ENCODE measurements at regions not wholly inside any gene's neighbourhood (a gene's known extent, or its start where the extent isn't known, plus 50 kb on each side); places are given as distances from the start of the nearest gene placed in this dataset.

DNA sequence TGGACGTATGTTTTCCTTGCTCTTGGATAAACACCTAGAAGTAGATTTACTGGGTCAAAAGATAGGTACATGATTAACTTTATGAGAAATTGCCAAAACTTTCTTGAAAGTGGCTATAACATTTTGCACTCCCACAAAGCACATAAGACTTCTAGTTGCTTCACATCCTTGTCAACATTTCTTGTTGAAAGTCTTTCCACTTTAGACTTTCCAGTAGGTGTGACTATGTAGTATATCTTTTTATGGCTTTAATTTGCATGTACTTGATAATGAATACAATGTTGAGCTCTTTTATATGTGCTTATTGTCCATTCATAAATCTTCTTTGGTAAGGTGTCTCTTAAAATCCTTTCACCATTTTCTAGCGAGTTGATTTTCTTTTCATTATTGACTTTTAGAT lies 241.2 kb upstream of the RPL38 start:
- no peak for DNase-seq

DNA sequence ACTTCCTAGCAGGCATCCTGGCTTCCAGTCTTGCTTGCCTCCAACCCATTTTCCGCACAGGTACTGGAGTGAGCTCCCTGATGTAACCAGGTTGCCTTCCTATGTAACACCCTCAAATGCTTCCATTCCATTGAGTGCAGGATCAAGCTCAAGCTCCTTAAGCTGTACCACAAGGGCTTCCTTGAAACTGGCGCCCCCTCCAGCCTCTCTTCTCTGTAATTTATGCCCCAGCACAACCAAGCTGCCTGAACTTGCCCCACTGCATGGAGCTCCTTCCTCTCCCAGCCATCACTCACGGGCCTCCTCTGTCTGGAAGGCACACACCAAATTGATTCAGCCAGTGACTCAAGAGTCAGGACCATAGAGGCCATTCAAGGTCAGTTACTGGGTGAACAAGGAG lies 234.8 kb upstream of the RPL38 start:
- DNase-seq = no peak

DNA sequence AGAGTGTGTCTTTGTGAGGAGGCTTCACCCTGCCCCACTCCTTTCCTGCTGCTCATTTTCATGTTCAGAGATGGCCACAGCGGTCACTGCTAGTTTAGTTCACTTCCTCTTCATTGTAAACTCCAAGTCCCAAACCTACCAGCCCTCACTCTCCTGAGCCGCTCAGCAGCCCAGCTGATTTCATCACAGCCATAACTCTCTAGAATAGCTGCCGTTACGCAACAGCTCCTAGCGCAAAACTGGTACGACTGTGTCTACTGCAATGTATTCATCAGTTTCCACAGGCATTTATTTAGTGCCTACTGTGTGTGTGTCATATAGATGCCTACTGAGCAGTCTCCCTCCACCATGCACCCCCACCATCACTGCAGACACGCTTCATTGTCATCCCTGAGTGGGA lies 233.5 kb upstream of the RPL38 start:
- no peak for DNase-seq

DNA sequence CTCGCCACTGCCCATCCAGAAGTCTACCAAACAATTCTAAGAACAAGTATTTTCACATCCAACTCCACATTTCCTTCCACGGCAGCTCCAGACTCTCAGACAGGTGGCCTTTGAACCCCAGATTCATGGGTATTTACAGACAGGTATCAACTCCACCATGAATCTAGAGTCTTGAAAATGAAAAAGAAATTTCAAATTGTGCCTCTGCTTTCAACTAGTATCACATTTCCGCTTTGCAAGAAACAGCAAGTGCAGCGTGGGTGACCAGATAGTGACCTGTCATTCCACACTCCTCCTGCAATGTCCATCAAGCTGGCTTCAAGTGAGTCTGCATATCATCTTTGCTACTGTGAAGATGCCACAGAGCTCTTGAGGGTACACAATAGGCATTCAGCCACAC lies 232.4 kb upstream of the RPL38 start:
- no peak for DNase-seq

DNA sequence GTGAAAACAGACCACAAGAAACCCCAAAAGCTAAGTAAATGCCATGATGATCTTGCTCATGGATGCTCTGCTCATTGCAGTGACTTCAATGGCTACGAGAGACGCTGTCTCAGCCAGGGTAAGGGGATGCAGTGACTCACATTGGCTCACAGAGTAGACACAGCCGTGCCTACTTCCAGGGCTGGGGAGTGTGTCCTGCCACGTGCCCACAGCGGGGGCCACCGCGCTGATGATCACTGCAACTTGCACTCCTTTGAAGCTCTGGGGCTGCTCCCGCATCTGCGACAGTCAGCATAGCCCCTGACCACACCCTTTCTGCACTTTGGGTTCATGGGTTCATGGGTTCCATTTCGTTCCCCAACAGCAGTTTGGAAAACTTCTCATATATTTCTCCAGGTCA lies 231.4 kb upstream of the RPL38 start:
- DNase-seq = no peak

DNA sequence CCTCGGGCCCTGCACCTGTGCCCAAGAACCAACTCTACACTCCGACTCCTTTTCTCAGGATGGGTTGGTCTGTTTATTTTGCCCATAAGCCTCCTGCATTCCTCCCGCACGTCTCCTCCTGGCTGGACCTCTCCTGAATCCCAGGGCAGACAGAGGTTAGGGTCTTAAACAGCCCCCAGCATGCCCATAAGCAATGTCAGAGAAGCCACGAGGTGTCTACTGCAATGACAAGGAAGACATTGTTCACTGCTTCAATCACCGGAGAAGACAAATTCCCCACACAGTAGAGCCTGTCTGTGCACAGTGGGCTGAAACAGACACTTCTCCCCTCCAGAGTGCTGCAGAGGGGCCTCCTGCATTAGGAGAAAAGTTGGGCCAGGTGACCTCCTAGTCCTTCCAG lies 230.6 kb upstream of the RPL38 start:
- DNase-seq = no peak

DNA sequence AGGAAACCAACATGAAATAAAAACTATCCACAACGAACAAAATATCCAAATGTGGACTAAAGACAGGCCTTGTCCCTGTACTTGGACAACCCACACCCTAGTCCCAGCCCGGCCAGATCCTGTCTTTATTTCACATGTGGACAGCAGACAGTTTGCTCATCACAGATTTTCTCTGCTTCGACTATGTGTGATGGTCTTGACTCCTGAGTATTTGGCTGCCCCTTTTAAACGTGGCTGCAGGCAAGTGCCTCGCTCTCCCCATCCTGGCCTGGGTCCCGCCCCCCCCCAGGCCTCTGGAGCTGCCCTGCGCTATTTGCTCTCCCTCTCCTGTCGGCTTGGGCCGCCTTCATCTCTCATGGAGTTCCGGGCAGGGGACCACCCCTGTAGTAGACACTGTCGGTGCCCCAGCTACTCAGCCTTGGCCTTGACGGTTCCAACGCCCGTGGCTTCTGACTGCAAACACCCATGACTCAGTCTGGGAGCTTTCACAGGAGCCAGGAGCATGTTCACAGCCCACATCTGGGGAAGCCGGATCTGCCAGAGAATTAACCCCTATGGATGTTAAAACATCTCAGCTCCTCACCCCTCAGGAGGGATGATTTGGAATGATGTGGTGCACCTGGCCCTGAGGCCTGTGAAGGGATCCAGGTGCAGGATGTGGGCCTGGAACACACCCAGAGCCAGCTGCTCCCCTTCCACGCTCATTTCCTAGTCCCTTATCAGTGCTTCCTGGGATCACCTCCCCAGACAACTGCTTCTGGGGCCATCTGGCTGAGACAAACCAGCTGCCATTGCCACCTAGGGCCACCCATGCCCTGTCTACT lies 229.7 kb upstream of the RPL38 start:
- no peak for DNase-seq

DNA sequence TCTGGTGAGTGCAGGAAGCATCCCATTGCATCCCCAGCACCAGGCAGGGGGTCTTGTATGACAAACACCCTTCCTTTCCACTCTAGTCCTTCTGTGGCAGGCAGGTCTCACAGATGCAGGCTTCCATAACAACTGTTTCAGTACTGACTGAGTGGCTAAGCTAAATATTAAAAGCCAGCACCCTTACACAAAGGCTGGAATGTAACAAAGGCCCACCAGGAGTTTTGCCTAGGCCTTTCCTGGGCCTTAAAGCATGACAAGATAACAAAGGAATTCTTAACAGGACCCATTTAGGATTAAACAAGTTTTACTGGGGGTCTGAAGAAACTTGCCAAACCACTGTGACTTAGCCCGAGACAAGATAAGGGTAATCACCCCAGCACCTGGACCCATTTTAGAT lies 228.9 kb upstream of the RPL38 start:
- DNase-seq = no peak

DNA sequence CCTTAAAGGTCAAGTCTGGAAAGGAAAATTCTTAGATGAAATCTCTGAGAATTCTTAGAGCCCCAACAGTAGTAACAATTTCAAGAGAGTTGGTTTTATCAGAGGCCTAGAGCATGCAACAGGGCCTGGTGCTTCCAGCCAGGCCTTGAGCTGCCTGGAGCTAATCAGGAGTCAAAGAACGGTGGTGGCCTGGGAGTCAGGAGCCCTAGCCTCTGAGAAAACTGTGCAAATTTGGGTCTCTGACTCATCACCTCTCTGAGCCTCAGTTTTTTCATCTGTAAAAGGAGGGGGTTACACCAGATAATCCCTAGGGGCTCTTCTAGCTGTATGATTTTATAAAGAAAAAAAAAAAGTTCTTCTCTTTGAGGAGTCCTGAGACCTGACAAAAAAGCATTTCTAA lies 227.3 kb upstream of the RPL38 start:
- DNase-seq = no peak

DNA sequence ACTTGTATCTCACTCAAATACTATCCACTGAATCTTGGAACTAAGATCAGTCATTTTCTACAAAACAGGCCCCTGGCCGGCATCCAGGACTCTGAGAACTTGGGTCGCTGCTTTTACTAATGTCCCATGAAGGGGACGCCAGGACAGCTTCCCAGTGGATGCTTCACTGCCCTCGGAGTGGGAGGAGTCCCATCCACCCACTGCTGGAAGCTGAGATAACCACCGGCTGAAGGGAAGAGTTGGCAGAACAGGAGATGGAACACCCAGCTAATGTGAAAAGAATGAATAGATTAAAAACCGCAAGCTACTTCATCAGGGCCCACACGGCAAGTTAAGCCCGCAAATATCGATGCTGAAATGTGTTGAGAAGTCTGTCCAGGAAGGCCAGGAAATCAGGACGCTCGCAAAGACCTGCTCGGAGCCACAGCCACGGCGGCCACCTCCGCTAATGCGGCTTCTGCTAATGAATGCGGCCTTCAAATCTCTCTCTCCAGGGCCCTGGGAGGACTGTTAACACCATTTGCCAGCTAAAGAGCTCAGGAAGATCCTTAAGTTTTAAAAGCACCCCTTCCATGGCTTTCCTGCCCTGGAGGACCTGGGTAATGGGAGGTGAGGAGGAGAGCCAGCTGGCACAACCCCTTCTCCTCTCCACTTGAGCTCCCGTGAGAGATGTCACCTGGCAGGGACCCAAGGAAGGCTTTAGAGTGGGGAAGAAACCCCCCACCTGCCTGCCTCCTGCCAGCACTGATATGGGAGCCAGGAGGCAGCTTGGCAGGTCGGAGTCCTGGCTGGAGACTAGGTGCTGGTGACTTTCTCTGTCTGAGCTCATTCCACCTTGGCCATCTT lies 226.6 kb upstream of the RPL38 start:
- DNase-seq = peak; percentile 68

DNA sequence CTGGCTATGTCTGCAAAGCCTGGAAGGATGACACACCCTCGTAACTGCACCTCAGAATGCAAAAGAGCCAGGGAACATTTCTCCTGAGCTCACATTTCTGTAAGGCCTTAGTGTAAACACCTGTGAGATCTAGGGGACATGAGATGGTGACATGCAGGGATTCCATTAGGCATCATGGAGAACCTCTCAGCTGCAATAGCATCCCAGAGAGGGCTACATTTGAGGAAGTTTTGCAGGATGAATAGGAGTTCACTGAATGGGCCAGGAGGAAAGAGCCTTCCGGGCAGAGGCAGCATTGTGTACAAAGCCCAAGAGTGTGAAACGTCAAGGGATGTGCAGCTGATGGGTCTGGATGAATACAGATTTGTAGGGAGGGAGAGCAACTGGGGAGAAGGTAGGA lies 223.0 kb upstream of the RPL38 start:
- no peak for DNase-seq

DNA sequence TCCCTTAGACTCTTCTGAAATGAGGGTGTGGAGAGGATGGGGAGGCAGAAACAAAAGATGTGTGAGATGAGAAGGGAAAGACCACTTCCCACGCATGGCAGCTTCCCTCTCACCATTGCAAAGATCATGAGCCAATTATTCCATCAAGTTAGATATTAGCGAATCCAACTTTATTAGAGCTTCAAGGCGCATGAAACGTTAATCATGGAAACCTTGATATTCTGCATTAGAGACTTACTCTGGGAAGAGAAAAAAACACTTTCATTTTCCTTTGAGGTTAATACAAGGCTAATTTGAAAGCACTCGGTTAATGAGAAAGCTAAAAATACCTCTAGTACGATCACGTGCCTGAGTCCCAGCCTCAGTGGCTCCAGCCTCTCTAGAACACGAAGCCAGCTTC lies 220.6 kb upstream of the RPL38 start:
- DNase-seq = no peak

DNA sequence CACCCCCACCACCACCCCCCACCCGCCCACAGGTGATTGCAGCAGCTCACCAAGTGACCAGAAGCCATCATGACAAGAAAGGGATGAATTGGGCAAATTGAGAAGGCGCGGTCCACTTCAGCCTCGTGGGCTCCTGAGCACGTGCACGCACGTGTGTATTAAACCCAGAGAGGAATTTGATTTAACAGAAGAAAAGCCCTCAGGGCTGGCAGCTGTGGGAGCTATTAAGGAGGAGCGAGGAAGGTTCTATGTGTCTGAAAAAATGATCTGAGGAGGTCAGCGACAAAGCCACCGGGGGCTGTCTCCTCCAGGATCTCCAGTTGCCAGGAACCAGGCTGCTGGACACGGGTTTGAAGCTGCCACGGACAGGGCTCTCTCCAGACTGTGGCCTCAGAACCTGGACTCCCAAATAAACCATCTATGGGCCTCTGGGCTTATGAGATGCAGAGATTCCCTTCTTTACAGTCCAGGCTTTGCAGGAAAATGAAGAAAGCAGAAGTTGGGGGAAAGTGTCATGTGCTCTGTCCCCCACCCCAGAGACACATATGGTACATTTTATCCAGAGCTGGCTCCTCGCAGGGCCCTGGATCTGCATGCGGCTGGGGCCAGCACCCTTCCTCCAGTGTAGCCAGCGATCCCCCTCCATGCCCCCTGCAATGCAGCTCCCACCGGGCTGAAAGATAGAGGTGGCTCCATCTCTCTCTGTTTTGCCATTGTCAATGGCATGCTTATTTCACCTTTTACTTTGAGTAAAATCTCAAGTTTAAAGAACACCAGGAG lies 219.7 kb upstream of the RPL38 start:
- DNase-seq = no peak

DNA sequence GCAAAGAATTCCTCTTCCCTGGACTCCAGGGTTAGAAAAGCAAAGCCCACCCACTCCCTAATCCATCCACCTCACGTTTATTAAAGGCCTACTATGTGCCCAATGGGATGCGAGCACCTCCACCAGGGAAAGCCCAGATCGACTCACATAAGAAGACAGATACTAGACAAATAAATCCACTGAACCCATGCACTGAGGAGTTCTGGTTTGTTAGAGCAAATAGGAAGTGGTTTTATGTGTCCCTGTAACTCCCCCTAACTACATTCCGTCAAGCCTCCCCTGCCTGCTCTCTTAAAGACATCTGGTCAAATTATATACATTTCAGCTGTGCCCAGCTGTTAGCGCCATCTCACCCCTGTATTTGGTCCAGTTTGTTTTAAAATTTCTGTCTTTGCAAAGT lies 218.5 kb upstream of the RPL38 start:
- DNase-seq = no peak

DNA sequence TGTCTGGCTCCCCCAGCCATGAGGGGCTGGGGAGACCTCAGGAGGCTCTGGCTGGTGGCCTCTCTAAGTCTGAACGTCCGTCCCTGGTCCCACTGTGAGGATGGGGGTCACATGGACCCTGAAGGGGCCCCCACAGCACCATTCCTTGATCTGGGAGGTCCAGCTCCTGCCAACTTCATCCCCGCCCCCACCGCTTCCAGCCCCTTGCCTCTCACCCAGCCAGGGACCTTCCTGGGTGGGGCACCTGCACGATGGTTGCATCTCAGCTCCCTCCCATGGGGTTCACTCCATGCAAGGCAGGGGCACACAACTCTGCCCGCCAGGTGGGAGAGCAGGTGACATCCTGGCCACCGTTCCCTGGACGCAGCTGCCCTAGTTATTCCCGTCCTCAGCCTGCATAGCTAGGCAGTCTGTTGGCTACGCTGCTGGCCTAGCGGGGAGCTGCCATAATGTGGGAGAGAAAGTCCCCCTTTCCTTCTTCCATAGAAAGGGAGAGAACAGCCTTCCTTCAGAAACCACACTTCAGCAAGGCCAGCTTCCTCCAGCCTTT lies 217.9 kb upstream of the RPL38 start:
- no peak for DNase-seq

DNA sequence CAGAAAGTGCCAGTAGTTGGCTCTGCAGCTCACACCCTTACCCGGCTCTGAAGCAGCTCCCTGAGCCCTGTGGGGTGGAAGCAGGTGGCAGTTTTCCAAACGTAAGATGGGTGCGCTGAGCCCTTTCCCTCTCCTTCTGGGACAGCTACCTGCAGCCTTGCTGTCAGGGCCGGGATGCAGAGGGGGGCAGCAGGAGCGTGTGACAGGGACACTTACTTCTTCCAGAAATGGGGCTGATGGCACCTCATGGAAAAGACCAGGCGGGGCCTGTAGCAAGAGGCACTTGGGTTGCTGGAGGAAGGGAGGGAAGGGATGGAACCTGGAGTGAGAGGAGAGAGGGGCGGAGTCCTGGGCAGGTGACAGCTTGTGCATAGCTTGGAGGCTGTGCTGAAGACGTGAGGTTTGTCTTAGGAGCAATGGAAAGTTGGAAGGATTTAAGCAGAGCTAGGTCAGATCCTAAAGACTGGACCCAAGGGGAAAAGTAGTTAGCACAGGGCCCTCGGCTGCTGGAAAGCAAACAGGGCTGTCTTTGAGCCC lies 216.8 kb upstream of the RPL38 start:
- peak; percentile 37 for DNase-seq

DNA sequence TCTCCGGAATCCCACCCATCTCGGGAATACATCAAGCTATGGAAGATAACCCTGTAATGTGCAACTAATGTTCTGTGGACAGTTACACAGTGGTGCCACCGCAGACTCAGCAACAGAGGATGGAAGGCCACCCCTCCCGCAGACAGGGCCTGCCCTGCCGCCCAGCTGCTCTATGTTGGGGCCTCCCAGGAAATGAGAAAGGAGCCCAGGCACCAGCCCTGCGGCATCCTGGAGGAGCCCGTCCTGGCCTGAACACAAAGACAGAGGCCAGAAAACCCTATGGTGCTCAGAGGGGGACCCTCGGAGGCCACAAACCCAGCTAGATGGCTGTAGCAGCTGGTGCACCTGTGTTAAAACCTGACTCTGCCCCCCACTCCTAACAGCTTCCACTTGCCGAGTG lies 216.1 kb upstream of the RPL38 start:
- no peak for DNase-seq

DNA sequence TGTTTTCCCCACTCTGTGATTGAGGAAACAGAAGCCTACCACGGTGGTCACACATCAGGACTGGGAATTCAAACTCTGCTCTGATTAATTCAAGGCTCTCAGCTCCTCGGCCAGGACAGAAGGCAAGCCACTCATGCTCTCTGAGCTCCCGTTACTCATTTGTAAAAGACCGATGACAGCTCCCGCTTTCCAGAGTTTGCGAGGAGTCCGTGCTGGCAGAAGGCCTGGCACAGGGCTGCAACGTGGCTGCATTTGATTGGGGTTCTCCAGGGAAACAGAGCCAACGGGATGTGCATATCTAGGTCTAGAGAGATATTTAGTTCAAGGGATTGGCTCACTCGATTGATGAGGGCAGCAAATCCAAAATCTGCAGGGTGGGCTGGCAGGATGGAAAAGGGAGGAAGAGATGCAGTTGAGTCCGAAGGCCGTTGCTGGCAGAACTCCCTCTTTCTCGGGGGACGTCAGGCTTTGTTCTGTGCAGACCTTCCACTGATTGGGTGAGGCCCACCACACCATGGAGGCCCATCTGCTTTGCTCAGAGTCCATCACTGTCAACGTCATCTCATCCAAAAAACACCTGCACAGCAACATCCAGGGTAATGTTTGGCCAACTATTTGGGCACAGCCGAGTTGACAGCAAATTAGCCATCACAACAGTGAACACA lies 215.5 kb upstream of the RPL38 start:
- DNase-seq = no peak

DNA sequence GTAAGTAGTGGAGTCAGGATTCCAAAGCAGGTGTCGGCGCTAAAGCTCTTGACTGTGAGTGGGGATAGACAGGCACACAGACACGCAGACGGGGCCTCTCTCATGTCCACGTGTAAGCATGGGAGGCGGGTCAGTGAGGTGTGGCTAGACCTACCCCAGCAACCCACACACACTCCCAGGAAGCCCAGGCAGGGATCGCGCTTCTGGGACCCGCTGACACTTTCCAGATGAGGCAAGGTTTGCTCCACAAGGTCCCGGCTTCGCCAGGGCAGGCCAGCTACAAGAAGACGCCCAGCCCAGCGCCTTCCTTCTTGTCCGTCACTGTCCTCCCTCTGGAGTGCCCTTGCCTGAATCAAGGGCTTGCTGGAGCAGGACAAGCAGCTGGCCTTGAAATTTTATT lies 213.8 kb upstream of the RPL38 start:
- no peak for DNase-seq

DNA sequence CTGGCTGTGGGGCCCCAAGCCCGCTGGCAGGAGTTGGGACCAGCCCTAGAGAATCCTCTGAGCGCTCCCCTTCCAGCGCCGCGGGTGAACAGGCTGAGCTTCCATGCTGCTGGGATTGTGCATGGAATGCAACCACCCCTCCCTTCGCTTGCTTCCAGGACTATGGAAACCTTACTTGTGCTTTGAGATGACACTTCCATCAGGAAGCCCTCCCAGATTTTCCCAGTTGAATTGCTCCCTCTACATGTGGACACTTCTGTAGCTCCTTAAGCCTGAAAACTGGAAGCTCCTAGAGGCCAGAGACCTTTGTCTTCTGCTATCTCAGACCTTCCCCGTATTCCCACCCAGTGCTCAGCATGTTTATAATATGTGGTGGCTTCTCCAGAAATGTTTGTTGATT lies 213.2 kb upstream of the RPL38 start:
- no peak for DNase-seq

DNA sequence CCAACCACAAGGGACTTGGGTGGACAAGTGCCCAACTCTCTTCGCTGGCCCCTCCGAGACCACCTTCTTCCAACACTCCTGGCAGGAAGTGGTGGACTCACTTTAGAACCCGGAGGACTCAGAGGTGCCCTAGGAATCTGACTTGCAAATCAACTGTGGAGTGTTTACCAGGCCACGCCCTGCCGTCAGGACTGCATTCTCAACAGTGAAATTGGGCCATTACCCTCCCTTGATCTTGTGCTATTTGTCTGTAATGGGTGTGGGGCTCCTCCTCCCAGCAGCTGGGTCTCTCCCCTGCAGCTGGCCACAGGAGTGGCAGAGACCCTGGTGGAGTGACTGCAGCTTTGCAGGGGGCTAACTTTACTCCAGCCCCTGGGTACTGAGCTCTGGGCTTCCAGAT lies 212.2 kb upstream of the RPL38 start:
- peak; percentile 54 for DNase-seq

DNA sequence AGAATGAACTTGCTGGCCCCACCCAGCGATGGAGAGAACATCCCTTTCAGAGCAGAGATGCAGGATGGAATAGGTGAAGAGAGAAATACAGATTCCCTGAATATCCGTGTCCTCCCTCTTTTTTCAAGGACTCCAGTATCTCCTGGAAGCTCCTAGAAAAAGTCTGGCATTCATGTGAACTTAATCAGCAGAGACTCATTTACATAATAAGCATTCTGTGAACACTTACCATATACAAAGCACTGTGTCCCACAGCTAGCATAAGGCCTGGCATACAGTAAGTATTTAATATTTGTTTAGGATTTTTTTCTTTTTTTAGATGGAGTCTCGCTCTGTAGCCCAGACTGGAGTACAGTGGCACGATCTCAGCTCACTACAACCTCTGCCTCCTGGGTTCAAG lies 208.5 kb upstream of the RPL38 start:
- DNase-seq = no peak

DNA sequence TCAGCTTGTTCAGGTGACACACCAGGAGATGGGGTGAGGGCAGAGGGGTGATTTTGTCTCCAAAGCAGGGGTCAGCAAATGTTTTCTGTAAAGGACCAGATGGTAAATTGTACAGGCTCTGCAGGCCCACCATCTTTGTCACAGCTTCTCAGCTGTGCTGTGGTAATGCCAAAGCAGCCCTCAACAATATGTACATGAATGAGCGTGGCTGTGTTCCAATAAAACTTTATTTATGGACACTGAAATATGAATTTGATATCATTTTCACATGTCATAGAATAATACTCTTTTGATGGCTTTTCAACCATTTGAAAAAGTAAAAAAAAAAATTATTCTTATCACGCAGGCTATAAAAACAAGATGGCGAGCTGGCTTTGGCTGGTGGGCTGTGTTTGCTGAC lies 206.4 kb upstream of the RPL38 start:
- no peak for DNase-seq

Data from NCI-H187 treated with DMSO at 0.1 percent for 48 hours (cell line).